ENCODE measurements at regions not wholly inside any gene's neighbourhood (a gene's known extent, or its start where the extent isn't known, plus 50 kb on each side); places are given as distances from the start of the nearest gene placed in this dataset.

DNA sequence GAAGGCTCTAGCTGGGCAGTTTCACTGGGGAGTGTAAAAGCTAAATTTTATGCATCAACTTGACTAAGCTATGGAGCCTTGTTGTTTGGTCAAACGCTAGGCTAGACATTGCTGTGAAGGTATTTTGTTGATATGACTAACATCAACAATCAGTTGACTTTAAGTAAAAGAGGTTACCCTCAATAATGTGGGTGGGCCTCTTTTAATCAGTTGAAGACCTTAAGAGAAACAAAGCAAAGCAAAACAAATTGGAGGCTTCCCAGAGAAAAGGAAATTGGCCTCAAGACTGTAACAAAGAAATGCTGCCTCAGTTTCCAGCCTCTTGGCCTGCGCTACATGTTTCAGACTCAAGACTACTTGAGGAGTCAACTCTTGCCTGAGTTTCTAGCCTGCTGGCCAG is 50.0 kb upstream of the TSC22D1 start:
- TF ChIP-seq, protein P1, sequence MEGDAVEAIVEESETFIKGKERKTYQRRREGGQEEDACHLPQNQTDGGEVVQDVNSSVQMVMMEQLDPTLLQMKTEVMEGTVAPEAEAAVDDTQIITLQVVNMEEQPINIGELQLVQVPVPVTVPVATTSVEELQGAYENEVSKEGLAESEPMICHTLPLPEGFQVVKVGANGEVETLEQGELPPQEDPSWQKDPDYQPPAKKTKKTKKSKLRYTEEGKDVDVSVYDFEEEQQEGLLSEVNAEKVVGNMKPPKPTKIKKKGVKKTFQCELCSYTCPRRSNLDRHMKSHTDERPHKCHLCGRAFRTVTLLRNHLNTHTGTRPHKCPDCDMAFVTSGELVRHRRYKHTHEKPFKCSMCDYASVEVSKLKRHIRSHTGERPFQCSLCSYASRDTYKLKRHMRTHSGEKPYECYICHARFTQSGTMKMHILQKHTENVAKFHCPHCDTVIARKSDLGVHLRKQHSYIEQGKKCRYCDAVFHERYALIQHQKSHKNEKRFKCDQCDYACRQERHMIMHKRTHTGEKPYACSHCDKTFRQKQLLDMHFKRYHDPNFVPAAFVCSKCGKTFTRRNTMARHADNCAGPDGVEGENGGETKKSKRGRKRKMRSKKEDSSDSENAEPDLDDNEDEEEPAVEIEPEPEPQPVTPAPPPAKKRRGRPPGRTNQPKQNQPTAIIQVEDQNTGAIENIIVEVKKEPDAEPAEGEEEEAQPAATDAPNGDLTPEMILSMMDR (conservative IDR thresholded peaks at IDR 0.05; ENCODE audit: low read depth, low read length), result no peak
- no peak for TF ChIP-seq EZH2 (IDR thresholded peaks at IDR 0.05; ENCODE audit: borderline replicate concordance, low read depth, low read length, poor library complexity, severe bottlenecking)
